ENCODE measurements at regions not wholly inside any gene's neighbourhood (a gene's known extent, or its start where the extent isn't known, plus 50 kb on each side); places are given as distances from the start of the nearest gene placed in this dataset.

DNA sequence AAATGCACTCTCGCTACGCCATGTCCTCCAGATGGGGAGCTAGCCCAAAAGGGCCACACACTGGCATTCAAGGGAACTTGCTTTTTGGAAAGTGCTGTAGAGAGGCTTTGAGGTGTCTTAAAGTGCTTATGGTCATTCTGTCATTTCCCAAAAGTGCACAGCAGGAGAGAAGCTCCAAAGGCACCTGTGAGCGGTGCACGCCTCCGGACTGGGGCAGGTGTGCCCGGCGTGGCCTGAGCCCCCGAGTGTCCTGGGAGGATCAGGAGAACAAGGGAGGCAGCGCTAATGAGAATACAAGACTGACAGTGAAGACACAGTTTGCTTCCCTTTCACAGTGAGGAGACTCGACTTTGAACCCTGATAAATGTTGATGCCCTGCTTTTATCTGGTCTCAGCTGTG, 419.0 kb upstream of the MKI67 start:
- DNase-seq (ENCODE audit: low read depth in 2 of 3, low spot score in 1 of 3): no peak

DNA sequence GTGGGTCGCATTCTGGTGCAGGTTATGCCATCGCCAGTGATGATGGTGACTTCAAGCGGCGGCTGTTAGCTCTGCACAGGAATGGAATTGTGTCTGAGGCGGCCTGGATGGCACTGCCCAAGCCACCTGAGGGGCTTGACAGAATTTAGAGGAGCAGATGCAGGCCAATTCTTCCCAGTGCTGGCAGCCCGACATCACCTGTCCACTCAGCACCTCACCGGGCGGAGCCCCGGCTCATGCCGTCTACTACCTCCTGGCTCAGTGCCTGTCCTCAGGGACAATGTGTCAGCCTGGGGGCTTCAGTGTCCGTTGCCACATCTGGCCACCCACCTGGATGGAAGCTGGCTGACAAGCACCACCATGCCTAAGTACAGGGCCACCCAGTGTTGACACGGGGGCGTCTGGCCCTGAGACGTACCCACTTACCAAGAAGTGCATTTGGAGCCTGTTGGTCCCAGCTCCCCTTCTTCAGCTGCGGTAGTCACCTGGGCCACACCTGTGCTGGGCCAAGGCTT, 420.5 kb upstream of the MKI67 start:
- DNase-seq (ENCODE audit: low read depth in 2 of 3, low spot score in 1 of 3): no peak

DNA sequence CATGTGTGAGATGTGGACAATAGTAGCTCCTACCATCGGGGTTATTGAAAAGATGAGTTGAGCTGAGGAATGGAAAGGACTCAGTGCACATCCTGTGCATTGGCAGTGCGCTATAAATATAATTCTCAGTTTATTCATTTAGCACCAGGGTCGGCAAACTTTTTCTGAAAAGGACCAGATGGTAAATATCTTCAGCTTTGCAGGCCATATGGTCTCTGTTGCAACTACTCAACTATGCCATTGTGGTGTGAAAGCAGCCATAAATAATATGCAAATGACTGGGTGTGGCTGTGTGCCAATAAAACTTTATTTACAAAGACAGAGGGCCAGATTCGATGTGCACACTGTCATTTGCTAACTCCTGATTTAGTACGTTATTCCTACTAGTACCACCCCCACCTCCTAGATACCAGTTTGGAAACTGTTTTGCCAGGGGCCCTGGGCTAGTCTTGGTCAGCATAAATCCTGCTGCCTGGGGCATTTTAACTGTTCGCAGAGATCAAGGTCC, 422.9 kb upstream of the MKI67 start:
- DNase-seq (ENCODE audit: low read depth in 2 of 3, low spot score in 1 of 3): no peak

DNA sequence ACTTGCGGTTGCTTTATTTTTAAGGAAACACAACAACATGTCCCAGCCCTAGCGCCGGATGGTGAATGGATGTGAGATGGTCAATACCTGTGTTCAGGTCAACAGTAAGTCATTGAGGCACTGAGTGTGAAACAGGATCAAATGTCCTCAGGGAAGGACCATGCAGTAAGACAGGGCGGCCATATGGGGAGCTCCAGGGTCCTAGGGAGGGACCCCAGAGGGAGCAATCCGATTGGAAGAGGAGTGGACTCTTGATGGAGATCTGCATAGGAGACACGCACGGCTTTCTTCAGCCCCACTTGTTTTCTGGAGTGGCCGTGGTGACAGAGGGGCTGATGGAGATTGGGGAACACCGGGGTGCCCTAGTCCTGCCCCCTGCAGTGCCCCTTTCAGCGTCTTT, 423.8 kb upstream of the MKI67 start:
- DNase-seq (ENCODE audit: low read depth in 2 of 3, low spot score in 1 of 3): no peak

DNA sequence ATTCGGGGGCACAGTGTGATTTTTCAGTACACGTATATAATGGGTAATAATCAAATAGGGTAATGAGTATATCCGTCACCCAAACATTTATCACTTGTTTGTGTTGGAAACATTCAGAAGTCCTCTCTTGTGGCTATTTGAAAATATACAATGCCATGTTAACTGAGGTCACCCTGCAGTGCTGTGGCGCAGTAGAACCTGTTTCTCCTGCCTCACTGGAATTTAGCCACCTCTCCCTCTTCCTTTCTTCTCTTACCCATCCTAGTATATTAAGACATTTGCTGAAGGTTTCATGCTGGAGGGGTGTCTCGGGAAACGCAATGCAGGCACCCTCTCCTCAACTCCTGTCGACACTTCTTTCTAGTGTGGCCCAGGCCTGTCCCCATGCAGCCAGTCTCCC, 425.3 kb upstream of the MKI67 start:
- DNase-seq (ENCODE audit: low read depth in 2 of 3, low spot score in 1 of 3): no peak

DNA sequence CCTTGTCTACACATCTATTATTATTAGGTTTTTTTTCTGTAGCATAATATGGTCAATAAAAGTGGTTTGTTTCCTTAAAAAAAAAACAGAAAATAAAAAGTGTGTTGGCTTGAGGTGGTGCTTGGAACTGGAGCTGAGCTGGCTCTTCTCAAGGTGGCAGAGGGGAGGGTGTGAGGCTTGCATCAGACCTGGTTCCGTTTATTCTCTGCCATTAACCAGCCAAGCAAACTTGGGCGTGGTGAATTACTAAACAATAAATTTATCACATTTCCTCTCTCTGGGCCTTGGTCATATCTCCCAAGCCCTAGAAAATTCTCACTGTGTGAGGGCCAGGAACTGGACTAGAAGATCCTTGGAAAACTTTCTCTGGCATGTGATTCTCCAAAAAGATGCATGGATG, 427.5 kb upstream of the MKI67 start:
- DNase-seq (ENCODE audit: low read depth in 2 of 3, low spot score in 1 of 3): no peak

DNA sequence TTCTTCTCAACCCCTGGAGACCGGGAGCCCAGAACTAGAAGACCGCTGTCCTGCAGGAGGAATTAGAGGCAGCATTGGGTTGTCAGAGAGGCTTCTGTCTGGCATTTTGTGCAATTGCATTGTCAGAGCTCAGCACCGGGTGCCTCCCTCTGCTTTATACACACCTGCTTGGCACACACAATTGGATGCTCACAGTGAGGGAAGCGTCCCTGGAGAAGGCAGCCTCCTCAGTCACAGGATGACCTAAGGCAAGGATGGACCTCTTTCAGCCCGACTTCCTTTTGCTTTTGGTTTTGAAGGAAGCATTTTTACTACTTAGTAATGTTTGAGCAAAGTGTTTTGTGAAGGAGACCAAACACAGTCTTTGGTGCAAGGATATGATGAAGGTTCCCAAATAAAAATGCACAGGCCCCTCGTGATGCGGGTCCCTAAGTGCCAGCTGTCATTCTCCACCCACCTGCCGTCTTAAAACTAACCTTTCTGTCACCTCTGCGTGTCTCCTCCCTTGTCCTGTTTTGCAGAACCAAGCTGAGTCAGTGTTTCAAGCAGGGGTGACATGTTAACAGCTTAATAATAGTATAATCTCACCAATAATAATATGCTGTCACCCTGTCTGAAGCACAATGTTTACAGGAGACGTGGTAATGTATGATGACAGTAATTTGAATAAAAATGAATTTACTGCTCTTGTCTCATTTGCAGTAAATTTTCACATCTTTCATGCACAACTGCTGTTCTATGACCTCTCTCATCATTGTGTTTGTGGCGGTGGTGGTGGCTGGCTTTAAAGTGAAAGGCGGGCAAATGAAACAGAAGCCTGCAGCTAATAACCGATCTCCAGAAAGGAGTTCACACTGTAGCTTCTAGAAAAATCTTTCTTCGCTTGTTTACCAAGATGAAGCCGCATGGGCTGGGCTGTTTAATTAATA, 430.2 kb upstream of the MKI67 start:
- DNase-seq (ENCODE audit: low read depth in 2 of 3, low spot score in 1 of 3): no peak

DNA sequence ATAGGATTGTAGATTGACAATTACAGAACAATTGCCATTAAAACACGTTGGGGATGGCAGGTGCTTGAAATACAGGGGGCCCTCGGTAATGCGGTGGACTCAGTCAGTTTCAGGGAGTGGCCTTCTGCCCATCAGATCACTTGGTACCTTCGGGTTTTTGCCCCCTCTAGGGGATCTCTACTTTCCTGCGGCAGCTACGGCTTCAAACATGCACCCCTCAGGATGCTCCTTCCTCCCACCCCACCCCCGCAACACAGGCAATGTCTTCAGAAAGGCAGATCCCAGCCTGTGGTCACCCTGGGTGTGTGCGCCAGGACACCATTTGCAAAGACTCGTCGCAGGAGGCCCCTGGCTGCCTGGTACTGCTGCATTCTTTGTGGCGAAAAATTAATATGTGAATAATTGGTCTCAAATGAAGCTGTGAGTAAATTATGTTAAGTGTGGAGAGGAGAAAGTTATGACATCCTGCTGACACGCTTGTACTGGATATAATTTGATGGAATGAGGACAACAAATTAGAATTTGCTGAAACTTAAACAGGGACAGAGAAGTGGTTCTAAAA, 431.0 kb upstream of the MKI67 start:
- DNase-seq (ENCODE audit: low read depth in 2 of 3, low spot score in 1 of 3): no peak

DNA sequence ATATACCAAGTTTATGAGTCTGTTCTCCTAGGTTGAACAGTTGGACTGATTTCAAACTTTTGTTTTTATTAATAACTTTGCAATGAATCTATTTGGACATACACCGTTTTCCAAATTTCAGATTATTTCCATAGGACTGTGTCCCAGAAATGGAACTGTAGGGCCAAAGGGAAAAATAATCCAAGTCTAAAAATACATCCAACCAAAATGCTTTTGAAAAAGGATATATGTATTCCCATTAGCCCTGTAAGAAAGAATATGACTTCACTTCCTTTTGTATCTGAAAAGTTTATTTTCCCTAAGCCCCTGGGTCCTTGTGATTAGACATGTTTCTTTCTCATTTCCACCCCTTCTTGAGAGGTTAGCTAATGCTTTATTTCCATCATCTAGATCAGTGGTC, 434.2 kb upstream of the MKI67 start:
- DNase-seq (ENCODE audit: low read depth in 2 of 3, low spot score in 1 of 3): no peak

DNA sequence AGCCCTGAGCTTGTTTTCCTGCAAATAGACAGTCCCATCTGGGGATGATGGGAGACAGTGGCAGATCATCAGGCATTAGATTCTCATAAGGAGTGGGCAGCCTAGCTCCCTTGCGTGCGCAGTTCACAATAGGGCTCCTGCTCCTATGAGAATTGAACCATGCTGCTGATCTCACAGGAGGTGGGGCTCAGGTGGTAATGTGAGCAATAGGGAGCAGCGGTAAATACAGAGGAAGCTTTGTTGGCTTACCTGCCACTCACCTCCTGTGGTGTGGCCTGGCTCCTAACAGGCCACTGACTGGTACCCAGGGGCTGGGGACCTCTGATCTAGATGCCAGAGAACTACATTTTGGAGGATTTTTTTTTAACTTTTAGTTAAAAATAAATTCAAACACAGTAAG, 434.8 kb upstream of the MKI67 start:
- no peak for DNase-seq (ENCODE audit: low read depth in 2 of 3, low spot score in 1 of 3)

DNA sequence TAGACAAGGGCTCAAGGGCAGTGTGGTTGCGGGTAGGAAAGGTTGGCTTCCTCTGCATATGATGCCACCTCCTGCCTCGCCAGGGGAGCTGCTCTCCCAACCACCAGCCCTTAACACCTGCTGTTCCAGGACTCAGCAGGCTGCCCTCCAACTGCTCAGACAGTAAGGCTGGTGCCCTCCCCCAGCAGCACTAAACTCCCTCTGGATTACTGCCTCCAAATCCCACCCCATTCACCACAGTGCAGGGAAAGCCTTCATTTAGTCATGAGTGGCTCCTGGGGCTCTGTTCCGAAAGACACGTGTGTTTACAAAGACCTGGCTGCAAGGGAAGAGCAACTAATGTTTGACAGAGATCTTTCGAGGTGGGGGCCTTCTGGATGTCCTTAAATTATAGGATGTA, 437.2 kb upstream of the MKI67 start:
- no peak for DNase-seq (ENCODE audit: low read depth in 2 of 3, low spot score in 1 of 3)

DNA sequence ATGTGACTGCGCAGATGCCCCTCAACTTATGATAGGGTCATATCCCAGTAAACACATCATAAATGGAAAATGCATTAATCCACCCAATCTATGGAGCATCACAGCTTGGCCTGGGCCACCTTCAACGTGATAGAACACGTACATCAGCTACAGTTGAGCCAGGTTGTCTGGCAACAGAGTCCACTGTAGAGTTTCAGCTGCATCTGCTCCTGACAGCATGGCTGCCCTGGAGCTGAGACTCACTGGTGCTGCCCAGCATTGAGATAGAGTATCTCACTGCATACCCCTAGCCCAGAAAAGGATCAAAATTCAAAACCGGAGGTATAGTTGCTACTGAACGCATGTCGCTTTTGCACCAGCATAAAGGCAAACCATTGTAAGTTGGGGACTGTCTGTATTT, 437.7 kb upstream of the MKI67 start:
- DNase-seq (ENCODE audit: low read depth in 2 of 3, low spot score in 1 of 3): no peak

DNA sequence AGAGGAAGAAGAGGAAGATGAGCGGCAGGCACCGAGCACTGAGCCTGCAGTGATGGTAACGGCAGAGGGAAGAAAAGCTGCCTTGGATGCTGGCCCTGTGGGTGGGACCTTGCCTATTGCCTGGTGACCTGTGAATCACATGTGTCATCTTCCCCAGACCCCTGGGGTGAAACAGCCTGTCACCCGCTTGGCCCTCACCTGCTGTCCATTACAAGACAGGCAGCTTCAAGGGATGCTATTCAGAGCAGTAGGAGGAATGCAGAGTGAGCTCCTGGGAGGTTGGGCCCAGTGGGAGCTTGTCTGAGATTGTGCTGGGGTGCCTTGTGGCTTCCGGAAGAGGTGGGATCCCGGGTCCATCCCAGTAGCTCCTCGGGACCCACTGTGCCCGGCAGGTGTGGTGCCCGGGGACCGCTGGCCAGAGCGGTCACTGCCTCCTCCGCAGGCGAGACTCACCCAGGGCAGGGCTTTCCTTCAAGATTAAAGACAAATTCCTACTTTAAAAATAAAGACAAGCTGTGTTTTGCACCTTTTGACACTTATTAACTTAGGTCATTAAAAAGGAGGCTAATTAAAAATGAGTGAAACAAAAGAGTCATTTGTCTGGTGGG, 440.2 kb upstream of the MKI67 start:
- no peak for DNase-seq (ENCODE audit: low read depth in 2 of 3, low spot score in 1 of 3)

DNA sequence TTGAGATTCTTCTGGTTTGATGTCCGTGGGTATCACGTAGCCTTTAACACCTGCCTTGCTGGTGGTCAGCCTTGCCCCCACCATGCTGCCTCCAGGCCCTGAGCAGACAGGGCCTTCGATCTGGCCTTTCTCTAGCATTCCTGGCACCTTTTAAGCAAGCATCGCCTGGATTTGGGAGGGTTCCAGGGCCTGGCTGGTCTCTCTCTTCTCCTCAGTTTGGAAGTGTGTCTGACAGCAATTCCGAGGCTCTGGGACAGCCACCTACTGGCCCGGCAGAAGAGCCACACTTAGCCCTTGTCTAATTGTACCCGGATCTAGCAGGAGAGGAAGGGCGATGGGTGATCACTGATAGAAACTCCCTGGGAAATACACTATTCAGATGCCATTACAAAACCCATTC, 441.3 kb upstream of the MKI67 start:
- no peak for DNase-seq (ENCODE audit: low read depth in 2 of 3, low spot score in 1 of 3)

DNA sequence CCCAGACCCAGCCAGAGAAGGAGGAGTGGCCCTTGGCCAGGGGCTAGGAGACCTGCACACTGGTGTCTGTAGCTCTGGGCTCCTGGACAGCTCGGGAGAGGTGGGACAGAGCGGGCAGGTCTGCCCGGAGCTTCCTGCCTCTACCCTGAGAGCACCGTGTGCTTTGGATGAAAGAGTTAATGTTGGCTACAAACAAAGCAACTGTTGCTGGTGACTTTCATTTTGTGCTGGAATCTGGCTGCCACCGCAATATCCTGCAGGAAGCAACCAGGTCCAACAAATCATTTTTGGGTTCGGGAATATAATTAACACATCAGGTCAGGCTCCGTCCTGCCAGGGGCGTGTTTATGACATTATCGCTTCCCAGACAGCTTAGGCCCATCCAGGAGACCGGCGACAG, 441.8 kb upstream of the MKI67 start:
- DNase-seq (ENCODE audit: low read depth in 2 of 3, low spot score in 1 of 3): no peak

DNA sequence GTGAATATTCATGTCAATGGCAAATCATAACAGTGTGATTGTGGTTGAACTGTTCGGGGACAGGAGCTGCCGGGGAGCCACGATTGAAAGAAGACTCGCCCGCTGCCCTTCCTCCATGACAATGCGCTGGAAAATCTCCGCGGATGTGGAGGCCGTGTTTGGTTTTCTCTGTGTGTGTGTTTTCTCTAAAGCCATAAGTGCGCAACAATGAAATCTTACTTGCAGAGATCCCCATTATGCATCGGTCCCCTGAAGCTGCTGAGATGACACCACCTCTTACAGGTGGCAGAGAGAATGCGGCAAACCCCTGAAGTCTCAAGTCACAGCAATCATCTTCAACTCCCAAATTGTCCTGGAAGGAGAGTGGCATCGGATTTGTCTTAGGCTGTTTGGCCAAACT, 442.3 kb upstream of the MKI67 start:
- DNase-seq (ENCODE audit: low read depth in 2 of 3, low spot score in 1 of 3): no peak

DNA sequence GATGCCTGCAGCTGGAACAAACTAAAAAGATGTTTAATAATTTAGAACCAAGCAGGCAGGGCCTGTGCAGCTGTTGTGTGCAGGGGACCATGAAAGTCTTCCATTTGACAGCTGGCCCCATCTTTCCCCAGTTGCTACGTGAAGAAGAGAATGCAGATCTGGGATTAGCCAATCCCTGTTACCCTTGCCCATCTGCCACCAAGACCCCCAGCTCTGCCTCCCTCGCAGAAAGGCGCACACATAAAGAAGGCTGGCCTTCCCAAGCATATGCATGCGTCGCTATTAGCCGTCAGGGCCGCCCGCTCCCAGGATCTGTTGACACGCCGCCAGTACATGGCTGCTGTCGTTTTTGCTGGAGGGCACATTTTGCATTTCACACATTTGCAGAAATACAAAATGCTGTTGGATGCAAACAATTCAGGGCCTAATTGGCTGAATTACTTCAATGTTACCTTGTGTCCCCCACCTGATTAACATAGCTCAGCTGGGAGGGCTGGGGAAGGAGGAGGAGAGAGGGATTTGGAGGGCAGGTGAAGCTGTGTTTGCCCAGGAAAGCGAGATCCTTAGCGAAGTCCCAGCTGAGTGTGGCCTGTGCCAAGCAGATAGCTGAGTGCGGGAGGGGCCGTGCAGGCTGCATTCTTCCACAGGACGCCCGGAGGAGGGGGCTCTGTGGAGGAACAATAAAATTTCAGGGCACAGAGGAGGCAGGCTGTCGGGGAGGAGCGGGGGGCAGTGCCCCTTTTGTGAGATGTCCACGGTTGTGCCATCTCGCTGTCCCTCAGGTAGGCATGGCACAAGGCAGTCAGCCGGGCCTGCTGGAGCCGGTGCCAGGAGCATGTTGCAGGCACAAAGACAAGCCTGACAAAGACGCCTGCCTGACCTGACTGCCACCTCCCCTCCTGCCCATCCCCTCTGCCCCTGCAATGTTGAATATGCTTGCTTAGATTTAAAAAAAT, 443.0 kb upstream of the MKI67 start:
- DNase-seq (ENCODE audit: low read depth in 2 of 3, low spot score in 1 of 3): no peak

DNA sequence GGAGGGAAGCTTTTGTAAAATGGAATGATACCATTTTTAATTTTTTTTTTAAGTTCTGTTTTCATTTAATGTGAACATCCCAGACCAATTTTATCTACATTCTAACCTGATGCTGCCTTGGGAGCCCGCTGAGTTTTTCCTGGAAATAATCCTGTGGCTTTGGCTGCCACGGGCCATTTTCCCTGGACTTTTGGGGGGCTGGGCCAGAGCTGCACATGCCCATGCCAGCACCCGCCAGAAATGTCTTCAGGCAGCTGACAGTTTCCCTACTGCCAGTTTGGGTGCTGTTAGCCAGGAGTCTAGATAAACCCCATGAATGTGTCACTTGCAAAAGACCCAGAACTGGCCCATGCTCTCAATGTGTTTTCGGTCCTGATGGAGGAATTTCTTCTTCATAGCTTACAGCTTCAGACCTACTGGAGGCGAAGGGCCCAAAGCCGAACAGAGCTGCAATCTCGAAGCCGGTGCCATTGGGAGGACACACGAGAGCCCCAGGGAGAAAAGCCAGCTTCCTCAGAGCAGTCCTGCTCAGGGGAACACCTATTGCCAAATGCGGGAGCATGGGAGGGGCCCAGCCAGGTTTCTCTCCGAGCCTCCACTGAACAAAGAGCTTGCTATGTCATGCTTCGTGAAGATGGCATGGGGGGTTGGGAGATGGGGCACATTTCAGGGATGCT, 444.2 kb upstream of the MKI67 start:
- DNase-seq (ENCODE audit: low read depth in 2 of 3, low spot score in 1 of 3): no peak

DNA sequence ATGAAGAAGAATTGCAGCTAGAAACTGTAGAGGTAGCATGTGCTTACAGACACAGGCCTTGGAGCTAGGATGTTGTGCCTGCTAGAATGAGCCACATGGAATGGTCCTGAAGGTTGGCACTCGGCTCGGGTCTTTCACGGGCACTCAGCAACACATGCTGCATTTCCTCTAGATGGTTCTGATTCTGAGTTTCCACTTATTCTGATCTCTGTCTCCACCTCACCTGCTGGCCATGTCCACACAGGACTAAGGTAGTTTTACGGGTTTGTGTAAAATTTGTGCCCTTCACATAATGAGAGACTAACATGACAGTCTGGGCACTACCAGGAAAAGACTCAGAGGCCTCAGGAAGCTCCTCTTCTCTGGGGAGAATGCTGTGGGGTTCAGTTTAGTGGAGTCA, 444.8 kb upstream of the MKI67 start:
- DNase-seq (ENCODE audit: low read depth in 2 of 3, low spot score in 1 of 3): no peak

DNA sequence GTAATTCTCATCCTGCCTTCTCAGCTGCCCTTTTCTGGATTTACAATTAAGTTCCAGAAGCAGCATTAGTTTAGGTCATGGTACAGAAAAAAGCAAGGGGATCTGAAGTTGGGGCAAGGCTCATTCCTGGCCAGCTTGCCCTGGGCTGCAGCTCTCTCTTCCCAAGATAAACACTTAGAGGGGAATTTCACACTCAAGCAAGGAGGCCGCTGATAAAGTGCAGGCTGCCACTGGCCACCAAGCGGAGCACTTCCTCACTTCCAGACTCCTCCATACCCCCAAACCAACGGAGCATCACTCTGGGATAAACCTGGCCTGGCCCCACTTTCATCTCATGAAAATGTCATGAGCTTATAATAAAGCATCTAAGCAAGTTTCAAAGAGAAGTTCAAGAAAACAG, 445.5 kb upstream of the MKI67 start:
- no peak for DNase-seq (ENCODE audit: low read depth in 2 of 3, low spot score in 1 of 3)
